ENCODE measurements at regions not wholly inside any gene's neighbourhood (a gene's known extent, or its start where the extent isn't known, plus 50 kb on each side); places are given as distances from the start of the nearest gene placed in this dataset.

- H3K36me3 ChIP-seq (ENCODE audit: control insufficient read depth, insufficient read depth, low read length), result no peaks in the 10 kb centered on the region
- intact Hi-C loops (cut with micrococcal nuclease; ENCODE audit: unreplicated experiment), result no loop called here
- Mint-ChIP-seq H3K27me3 (ENCODE audit: insufficient read depth, unreplicated experiment) (peaks cover 24% of the 10 kb centered on the region), H3K27ac (ENCODE audit: unreplicated experiment) (no peak overlapping the region), H3K9me3 (ENCODE audit: unreplicated experiment) (no peaks in the 10 kb centered on the region), H3K36me3 (ENCODE audit: insufficient read depth, unreplicated experiment) (no peaks in the 10 kb centered on the region), H3K4me1 (ENCODE audit: low read depth, unreplicated experiment) (no peaks in the 10 kb centered on the region), H3K4me3 (ENCODE audit: unreplicated experiment) (no peak overlapping the region)
- no peak for DNase-seq
- no peak overlapping the region for H3K4me3 ChIP-seq (ENCODE audit: low read depth, low read length)
- CTCF ChIA-PET, result no interaction called here
- TF ChIP-seq CTCF (IDR thresholded peaks at IDR 0.05; ENCODE audit: insufficient read depth in 1 of 2, low read depth in 1 of 2, low read length in 1 of 2, severe bottlenecking in 1 of 2, unreplicated experiment in 1 of 2), result no peak
- POLR2A ChIA-PET, result no interaction called here
- H3K4me1 ChIP-seq, result no peaks in the 10 kb centered on the region
- H3K9me3 ChIP-seq, result no peaks in the 10 kb centered on the region
- no TSS peak for BruUV-seq (replicated peaks)
- no peaks in the 10 kb centered on the region for H3K27me3 ChIP-seq (replicated peaks; ENCODE audit: control insufficient read depth, insufficient read depth, low read length)
These were observed 176.1 kb downstream of the ID4 start for GRCh38 chr6:20013066-20013861.

- Histone ChIP-seq H3K9me3 (no peaks in the 10 kb centered on the region), H3K27me3 (replicated peaks; ENCODE audit: control insufficient read depth, insufficient read depth, low read length) (no peaks in the 10 kb centered on the region), H3K36me3 (ENCODE audit: control insufficient read depth, insufficient read depth, low read length) (no peaks in the 10 kb centered on the region), H3K4me1 (no peaks in the 10 kb centered on the region), H3K4me3 (ENCODE audit: low read depth, low read length) (no peak overlapping the region)
- ChIA-PET POLR2A (no interaction called here), CTCF (no interaction called here)
- Mint-ChIP-seq H3K27me3 (ENCODE audit: insufficient read depth, unreplicated experiment) (peaks cover 24% of the 10 kb centered on the region), H3K9me3 (ENCODE audit: unreplicated experiment) (no peaks in the 10 kb centered on the region), H3K36me3 (ENCODE audit: insufficient read depth, unreplicated experiment) (no peaks in the 10 kb centered on the region), H3K27ac (ENCODE audit: unreplicated experiment) (no peak overlapping the region), H3K4me1 (ENCODE audit: low read depth, unreplicated experiment) (no peaks in the 10 kb centered on the region), H3K4me3 (ENCODE audit: unreplicated experiment) (no peak overlapping the region)
- no TSS peak for BruUV-seq (replicated peaks)
- no peak for DNase-seq
- TF ChIP-seq CTCF (IDR thresholded peaks at IDR 0.05; ENCODE audit: insufficient read depth in 1 of 2, low read depth in 1 of 2, low read length in 1 of 2, severe bottlenecking in 1 of 2, unreplicated experiment in 1 of 2), result no peak
- intact Hi-C loops (cut with micrococcal nuclease; ENCODE audit: unreplicated experiment), result no loop called here
These were observed 177.3 kb downstream of the ID4 start for GRCh38 chr6:20014508-20014907.

GRCh38 chr6:20020526-20020925, 183.4 kb downstream of the ID4 start:
- H3K4me3 ChIP-seq (ENCODE audit: low read depth, low read length), result no peak overlapping the region
- H3K36me3 Mint-ChIP-seq (ENCODE audit: insufficient read depth, unreplicated experiment), result no peaks in the 10 kb centered on the region
- H3K27ac Mint-ChIP-seq (ENCODE audit: unreplicated experiment), result no peak overlapping the region
- H3K4me1 ChIP-seq, result no peaks in the 10 kb centered on the region
- no peak for TF ChIP-seq CTCF (IDR thresholded peaks at IDR 0.05; ENCODE audit: insufficient read depth in 1 of 2, low read depth in 1 of 2, low read length in 1 of 2, severe bottlenecking in 1 of 2, unreplicated experiment in 1 of 2)
- no peaks in the 10 kb centered on the region for H3K27me3 ChIP-seq (replicated peaks; ENCODE audit: control insufficient read depth, insufficient read depth, low read length)
- no peaks in the 10 kb centered on the region for H3K4me1 Mint-ChIP-seq (ENCODE audit: low read depth, unreplicated experiment)
- intact Hi-C loops (cut with micrococcal nuclease; ENCODE audit: unreplicated experiment), result no loop called here
- DNase-seq, result no peak
- H3K9me3 ChIP-seq, result no peaks in the 10 kb centered on the region
- H3K36me3 ChIP-seq (ENCODE audit: control insufficient read depth, insufficient read depth, low read length), result no peaks in the 10 kb centered on the region
- ChIA-PET POLR2A (no interaction called here), CTCF (no interaction called here)
- H3K27me3 Mint-ChIP-seq (ENCODE audit: insufficient read depth, unreplicated experiment), result peaks cover 5% of the 10 kb centered on the region
- H3K9me3 Mint-ChIP-seq (ENCODE audit: unreplicated experiment), result no peaks in the 10 kb centered on the region
- no TSS peak for BruUV-seq (replicated peaks)
- no peak overlapping the region for H3K4me3 Mint-ChIP-seq (ENCODE audit: unreplicated experiment)
